Fibroblast of the aortic adventitia (primary cell): ENCODE measurements at regions not wholly inside any gene's neighbourhood (a gene's known extent, or its start where the extent isn't known, plus 50 kb on each side); places are given as distances from the start of the nearest gene placed in this dataset.

Experiments
- DNase-seq: peaks from one replicate; pipeline ENCODE4 v3.0.0-alpha.2; 2010; ENCODE audit warnings: low read depth
- H3K4me3 ChIP-seq: 2 replicates; pipeline ENCODE4 v1.5.1; 2011; ENCODE audit warnings: low read depth, mild to moderate bottlenecking, control low read depth, low read length, moderate library complexity
- TF ChIP-seq, protein P1 (sequence below): IDR thresholded peaks from 2 replicates; pipeline ENCODE4 v1.5.1; 2011; ENCODE audit warnings: mild to moderate bottlenecking, low read length, control low read depth, inconsistent platforms; ENCODE audit not compliant: insufficient read depth

GRCh38 chr20:21623781-21624094 lies 81.7 kb upstream of the PAX1 start:
- no peak for DNase-seq
- TF ChIP-seq, protein P1, sequence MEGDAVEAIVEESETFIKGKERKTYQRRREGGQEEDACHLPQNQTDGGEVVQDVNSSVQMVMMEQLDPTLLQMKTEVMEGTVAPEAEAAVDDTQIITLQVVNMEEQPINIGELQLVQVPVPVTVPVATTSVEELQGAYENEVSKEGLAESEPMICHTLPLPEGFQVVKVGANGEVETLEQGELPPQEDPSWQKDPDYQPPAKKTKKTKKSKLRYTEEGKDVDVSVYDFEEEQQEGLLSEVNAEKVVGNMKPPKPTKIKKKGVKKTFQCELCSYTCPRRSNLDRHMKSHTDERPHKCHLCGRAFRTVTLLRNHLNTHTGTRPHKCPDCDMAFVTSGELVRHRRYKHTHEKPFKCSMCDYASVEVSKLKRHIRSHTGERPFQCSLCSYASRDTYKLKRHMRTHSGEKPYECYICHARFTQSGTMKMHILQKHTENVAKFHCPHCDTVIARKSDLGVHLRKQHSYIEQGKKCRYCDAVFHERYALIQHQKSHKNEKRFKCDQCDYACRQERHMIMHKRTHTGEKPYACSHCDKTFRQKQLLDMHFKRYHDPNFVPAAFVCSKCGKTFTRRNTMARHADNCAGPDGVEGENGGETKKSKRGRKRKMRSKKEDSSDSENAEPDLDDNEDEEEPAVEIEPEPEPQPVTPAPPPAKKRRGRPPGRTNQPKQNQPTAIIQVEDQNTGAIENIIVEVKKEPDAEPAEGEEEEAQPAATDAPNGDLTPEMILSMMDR, result no peak
- H3K4me3 ChIP-seq, result no peak overlapping the region

DNA sequence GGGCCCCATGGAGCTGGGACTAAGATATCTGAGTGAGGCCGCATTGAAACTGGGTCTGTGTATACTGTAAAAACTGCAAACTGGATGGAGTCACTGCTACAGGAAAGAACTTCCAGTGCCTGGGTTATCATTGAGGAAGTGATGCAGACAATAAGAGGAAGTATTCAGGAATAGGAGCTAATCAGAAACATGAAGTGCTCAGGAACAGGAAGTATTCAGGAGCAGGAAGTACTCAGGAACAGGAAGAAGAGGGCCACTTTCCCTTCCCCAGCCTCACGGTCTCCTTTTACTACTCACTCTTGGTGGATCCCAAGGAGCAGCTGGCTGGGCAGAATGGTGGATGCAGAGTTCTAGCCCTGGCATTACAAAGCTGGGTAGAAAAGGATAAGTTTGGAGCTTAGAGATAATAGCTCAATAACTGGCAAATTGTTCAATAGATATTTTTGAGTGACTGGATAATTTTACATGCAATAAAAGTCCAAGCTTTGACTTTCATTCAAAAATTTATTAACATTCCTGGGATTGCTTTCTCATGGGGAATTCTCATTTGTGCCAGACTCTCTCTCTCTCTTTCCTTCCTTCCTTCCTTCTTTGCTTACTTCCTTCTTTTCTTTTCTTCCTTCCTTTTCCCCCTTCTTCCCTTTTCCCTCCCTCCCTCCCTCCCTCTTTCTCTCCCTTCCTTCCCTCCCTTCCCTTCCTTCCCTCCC lies 82.2 kb upstream of the PAX1 start:
- DNase-seq, result no peak
- H3K4me3 ChIP-seq, result no peak overlapping the region
- TF ChIP-seq, protein P1, result no peak

DNA sequence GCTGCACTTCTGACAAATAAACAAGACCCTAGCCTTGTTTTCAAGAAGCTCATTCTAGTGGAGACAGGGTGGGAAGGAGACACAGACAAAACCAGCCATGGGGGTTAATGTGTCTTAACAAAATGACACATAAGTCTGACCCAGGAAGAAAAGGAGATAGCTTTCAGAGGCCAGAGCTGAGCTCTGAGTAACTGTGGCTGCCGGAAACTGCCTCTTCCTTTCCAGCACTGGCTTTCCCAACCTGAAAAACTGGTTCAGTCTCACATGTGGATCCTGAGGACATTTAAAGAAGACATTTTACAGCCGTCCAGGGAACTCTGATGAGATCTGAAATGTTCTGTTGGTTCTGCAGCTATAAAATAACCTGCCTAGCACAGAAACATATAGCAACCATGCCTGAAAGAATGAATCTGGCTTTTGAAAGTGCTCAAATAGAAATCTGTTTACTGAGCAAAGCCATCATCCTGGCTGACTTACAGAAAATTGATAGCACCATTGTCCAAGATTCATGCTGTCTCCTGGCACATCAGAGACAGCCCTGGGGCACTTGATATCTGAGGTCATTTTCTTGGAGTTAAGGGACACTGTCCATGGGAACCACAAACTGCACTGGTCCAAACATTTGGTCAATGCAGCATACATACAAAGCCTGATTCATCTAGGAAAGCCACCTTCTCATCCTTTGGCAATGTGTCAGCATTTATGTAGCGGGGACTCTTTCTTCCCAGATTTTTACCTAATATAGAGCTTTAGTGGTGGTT lies 83.2 kb upstream of the PAX1 start:
- TF ChIP-seq, protein P1, result no peak
- DNase-seq, result no peak
- H3K4me3 ChIP-seq, result no peak overlapping the region

GRCh38 chr20:21618759-21619416 lies 86.6 kb upstream of the PAX1 start:
- DNase-seq, result no peak
- TF ChIP-seq, protein P1, result no peak
- H3K4me3 ChIP-seq, result no peak overlapping the region

- TF ChIP-seq, protein P1, result peak; percentile 83
- no peak overlapping the region for H3K4me3 ChIP-seq
- peak; percentile 54 for DNase-seq
These were observed 89.8 kb upstream of the PAX1 start for GRCh38 chr20:21615617-21616080.

DNA sequence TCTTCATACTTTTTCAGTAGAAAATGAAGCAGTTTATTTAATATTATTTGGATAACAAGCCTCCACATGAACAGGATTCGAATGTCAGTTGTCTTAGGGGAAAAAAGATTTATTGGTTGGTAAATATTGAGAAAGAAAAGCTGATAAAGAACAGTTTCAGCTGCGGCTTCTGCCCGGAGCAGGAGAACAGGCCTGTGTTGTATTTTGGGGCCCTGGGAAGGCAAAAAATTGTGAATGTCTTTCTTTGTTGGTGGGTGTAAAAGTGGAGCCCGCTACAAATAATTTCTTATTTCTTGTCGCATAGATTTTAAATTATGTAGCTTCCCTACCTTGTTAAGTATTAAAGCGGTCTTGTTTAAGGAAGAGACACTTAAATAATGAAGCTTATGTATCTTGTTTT lies 90.5 kb upstream of the PAX1 start:
- H3K4me3 ChIP-seq, result no peak overlapping the region
- DNase-seq, result no peak
- TF ChIP-seq, protein P1, result no peak
